ENCODE measurements at regions not wholly inside any gene's neighbourhood (a gene's known extent, or its start where the extent isn't known, plus 50 kb on each side); places are given as distances from the start of the nearest gene placed in this dataset.
"Not testable (repeated sequence)": the region's sequence is repeated elsewhere in the genome, so short reads cannot be mapped to it uniquely, and the experiment has no call there.

GRCh38 chr17:55932973-55933372 lies 182.1 kb downstream of the PCTP start:
- Mint-ChIP-seq H3K27ac (no peak overlapping the region), H3K4me3 (no peak overlapping the region), H3K36me3 (no peaks in the 10 kb centered on the region), H3K4me1 (ENCODE audit: low read depth in 2 of 2) (no peaks in the 10 kb centered on the region), H3K27me3 (peaks cover 2 to 13% of the 10 kb centered on the region in 2 donors), H3K9me3 (no peaks in the 10 kb centered on the region)
- DNase-seq (ENCODE audit: low spot score) = no peak
- no peak for ATAC-seq

- not testable (repeated sequence) for ATAC-seq; H3K27me3 Mint-ChIP-seq; H3K36me3 Mint-ChIP-seq; H3K4me3 Mint-ChIP-seq; H3K4me1 Mint-ChIP-seq (ENCODE audit: low read depth in 2 of 2); DNase-seq (ENCODE audit: low spot score); H3K27ac Mint-ChIP-seq
- peaks cover 18% of the 10 kb centered on the region for H3K9me3 Mint-ChIP-seq
Measured at GRCh38 chr17:55939181-55939810, 188.4 kb downstream of the PCTP start.

GRCh38 chr17:55959756-55960155 lies 193.5 kb upstream of the ANKFN1 start:
- Mint-ChIP-seq H3K36me3 (no peaks in the 10 kb centered on the region), H3K9me3 (no peaks in the 10 kb centered on the region), H3K27ac (no peak overlapping the region), H3K4me1 (ENCODE audit: low read depth in 2 of 2) (no peaks in the 10 kb centered on the region), H3K27me3 (peaks cover 0 to 8% of the 10 kb centered on the region in 2 donors), H3K4me3 (no peak overlapping the region)
- DNase-seq (ENCODE audit: low spot score) (no peak), ATAC-seq (no peak)

- no peaks in the 10 kb centered on the region for H3K36me3 Mint-ChIP-seq
- no peaks in the 10 kb centered on the region for H3K4me1 Mint-ChIP-seq (ENCODE audit: low read depth in 2 of 2)
- no peak overlapping the region for H3K27ac Mint-ChIP-seq
- no peaks in the 10 kb centered on the region for H3K9me3 Mint-ChIP-seq
- ATAC-seq (no peak), DNase-seq (ENCODE audit: low spot score) (no peak)
- no peak overlapping the region for H3K4me3 Mint-ChIP-seq
- H3K27me3 Mint-ChIP-seq = peaks cover 0 to 11% of the 10 kb centered on the region in 2 donors
Measured at GRCh38 chr17:55961386-55961785, 191.9 kb upstream of the ANKFN1 start.

GRCh38 chr17:55962951-55963401 lies 190.3 kb upstream of the ANKFN1 start:
- no peaks in the 10 kb centered on the region for H3K36me3 Mint-ChIP-seq

GRCh38 chr17:55964191-55964590 lies 189.1 kb upstream of the ANKFN1 start:
- peaks cover 2% of the 10 kb centered on the region for H3K9me3 Mint-ChIP-seq
- H3K27ac Mint-ChIP-seq = no peak overlapping the region
- H3K27me3 Mint-ChIP-seq = peaks cover 0 to 13% of the 10 kb centered on the region in 2 donors
- H3K4me1 Mint-ChIP-seq (ENCODE audit: low read depth in 2 of 2) = no peaks in the 10 kb centered on the region
- no peak overlapping the region for H3K4me3 Mint-ChIP-seq
- no peaks in the 10 kb centered on the region for H3K36me3 Mint-ChIP-seq
- ATAC-seq (no peak), DNase-seq (ENCODE audit: low spot score) (no peak)

More at GRCh38 chr17:55962951-55963401, 190.3 kb upstream of the ANKFN1 start:
- H3K27ac Mint-ChIP-seq = no peak overlapping the region
- peaks cover 2% of the 10 kb centered on the region for H3K9me3 Mint-ChIP-seq
- DNase-seq (ENCODE audit: low spot score) = no peak
- H3K4me1 Mint-ChIP-seq (ENCODE audit: low read depth in 2 of 2) = no peaks in the 10 kb centered on the region
- no peak overlapping the region for H3K4me3 Mint-ChIP-seq
- H3K27me3 Mint-ChIP-seq = peaks cover 0 to 13% of the 10 kb centered on the region in 2 donors
- ATAC-seq = no peak

- DNase-seq (ENCODE audit: low spot score) = no peak
- no peaks in the 10 kb centered on the region for H3K36me3 Mint-ChIP-seq
Measured at GRCh38 chr17:55965051-55965450, 188.2 kb upstream of the ANKFN1 start.

GRCh38 chr17:55969562-55970324 lies 183.5 kb upstream of the ANKFN1 start:
- DNase-seq (ENCODE audit: low spot score) (no peak), ATAC-seq (no peak)
- Mint-ChIP-seq H3K27me3 (peaks cover 0 to 5% of the 10 kb centered on the region in 2 donors), H3K4me1 (ENCODE audit: low read depth in 2 of 2) (no peaks in the 10 kb centered on the region), H3K4me3 (no peak overlapping the region), H3K27ac (no peak overlapping the region), H3K9me3 (peaks cover 2% of the 10 kb centered on the region), H3K36me3 (no peaks in the 10 kb centered on the region)

More at GRCh38 chr17:55965051-55965450, 188.2 kb upstream of the ANKFN1 start:
- Mint-ChIP-seq H3K27ac (no peak overlapping the region), H3K9me3 (peaks cover 2% of the 10 kb centered on the region), H3K27me3 (peaks cover 0 to 11% of the 10 kb centered on the region in 2 donors), H3K4me1 (ENCODE audit: low read depth in 2 of 2) (no peaks in the 10 kb centered on the region), H3K4me3 (no peak overlapping the region)
- no peak for ATAC-seq

- H3K27me3 Mint-ChIP-seq = no peaks in the 10 kb centered on the region
- no peak overlapping the region for H3K27ac Mint-ChIP-seq
- no peak for ATAC-seq
- H3K4me1 Mint-ChIP-seq (ENCODE audit: low read depth in 2 of 2) = no peaks in the 10 kb centered on the region
- no peaks in the 10 kb centered on the region for H3K9me3 Mint-ChIP-seq
- no peak overlapping the region for H3K4me3 Mint-ChIP-seq
- H3K36me3 Mint-ChIP-seq = no peaks in the 10 kb centered on the region
- no peak for DNase-seq (ENCODE audit: low spot score)
Measured at GRCh38 chr17:55978578-55978977, 174.7 kb upstream of the ANKFN1 start.

- no peak for ATAC-seq
- H3K36me3 Mint-ChIP-seq = no peaks in the 10 kb centered on the region
- H3K9me3 Mint-ChIP-seq = no peaks in the 10 kb centered on the region
- H3K4me3 Mint-ChIP-seq = no peak overlapping the region
- H3K27ac Mint-ChIP-seq = no peak overlapping the region
- no peak for DNase-seq (ENCODE audit: low spot score)
- H3K27me3 Mint-ChIP-seq = no peaks in the 10 kb centered on the region
- no peaks in the 10 kb centered on the region for H3K4me1 Mint-ChIP-seq (ENCODE audit: low read depth in 2 of 2)
Measured at GRCh38 chr17:55983096-55983495, 170.2 kb upstream of the ANKFN1 start.

GRCh38 chr17:55986817-55987216 lies 166.5 kb upstream of the ANKFN1 start:
- Mint-ChIP-seq H3K27ac (no peak overlapping the region), H3K4me1 (ENCODE audit: low read depth in 2 of 2) (no peaks in the 10 kb centered on the region), H3K27me3 (peaks cover 0 to 3% of the 10 kb centered on the region in 2 donors), H3K9me3 (no peaks in the 10 kb centered on the region), H3K4me3 (no peak overlapping the region), H3K36me3 (no peaks in the 10 kb centered on the region)
- DNase-seq (ENCODE audit: low spot score) = no peak
- no peak for ATAC-seq

GRCh38 chr17:55988861-55989260 lies 164.4 kb upstream of the ANKFN1 start:
- Mint-ChIP-seq H3K36me3 (no peaks in the 10 kb centered on the region), H3K4me1 (ENCODE audit: low read depth in 2 of 2) (no peaks in the 10 kb centered on the region), H3K27me3 (peaks cover 0 to 3% of the 10 kb centered on the region in 2 donors), H3K27ac (no peak overlapping the region), H3K4me3 (no peak overlapping the region), H3K9me3 (no peaks in the 10 kb centered on the region)
- ATAC-seq (no peak), DNase-seq (ENCODE audit: low spot score) (no peak)

- no peak for ATAC-seq
- Mint-ChIP-seq H3K4me1 (ENCODE audit: low read depth in 2 of 2) (no peaks in the 10 kb centered on the region), H3K27ac (no peak overlapping the region), H3K36me3 (no peaks in the 10 kb centered on the region), H3K27me3 (peaks cover 0 to 3% of the 10 kb centered on the region in 2 donors), H3K9me3 (peaks cover 3% of the 10 kb centered on the region), H3K4me3 (no peak overlapping the region)
- no peak for DNase-seq (ENCODE audit: low spot score)
Measured at GRCh38 chr17:55990332-55991006, 162.8 kb upstream of the ANKFN1 start.

GRCh38 chr17:55996826-55997225 lies 156.4 kb upstream of the ANKFN1 start:
- DNase-seq (ENCODE audit: low spot score) (no peak), ATAC-seq (no peak)
- Mint-ChIP-seq H3K27me3 (no peaks in the 10 kb centered on the region), H3K27ac (no peak overlapping the region), H3K4me1 (ENCODE audit: low read depth in 2 of 2) (no peaks in the 10 kb centered on the region), H3K4me3 (no peak overlapping the region), H3K36me3 (no peaks in the 10 kb centered on the region), H3K9me3 (peaks cover 3% of the 10 kb centered on the region)
